NT2/D1 (cell line): ENCODE measurements at regions not wholly inside any gene's neighbourhood (a gene's known extent, or its start where the extent isn't known, plus 50 kb on each side); places are given as distances from the start of the nearest gene placed in this dataset.

ENCODE experiments used
- SUZ12 ChIP-seq: IDR thresholded peaks from 2 replicates; pipeline ENCODE4 v1.6.1; 2011; ENCODE audit not compliant: insufficient read length, insufficient read depth; ENCODE audit errors: extremely low read depth
- YY1 ChIP-seq: IDR thresholded peaks from 2 replicates; pipeline ENCODE4 v1.6.1; 2011; ENCODE audit not compliant: insufficient read length, insufficient read depth
- ZNF274 ChIP-seq: IDR thresholded peaks from 2 replicates; pipeline ENCODE4 v1.6.1; 2011; ENCODE audit warnings: mild to moderate bottlenecking, low read depth, low read length

DNA sequence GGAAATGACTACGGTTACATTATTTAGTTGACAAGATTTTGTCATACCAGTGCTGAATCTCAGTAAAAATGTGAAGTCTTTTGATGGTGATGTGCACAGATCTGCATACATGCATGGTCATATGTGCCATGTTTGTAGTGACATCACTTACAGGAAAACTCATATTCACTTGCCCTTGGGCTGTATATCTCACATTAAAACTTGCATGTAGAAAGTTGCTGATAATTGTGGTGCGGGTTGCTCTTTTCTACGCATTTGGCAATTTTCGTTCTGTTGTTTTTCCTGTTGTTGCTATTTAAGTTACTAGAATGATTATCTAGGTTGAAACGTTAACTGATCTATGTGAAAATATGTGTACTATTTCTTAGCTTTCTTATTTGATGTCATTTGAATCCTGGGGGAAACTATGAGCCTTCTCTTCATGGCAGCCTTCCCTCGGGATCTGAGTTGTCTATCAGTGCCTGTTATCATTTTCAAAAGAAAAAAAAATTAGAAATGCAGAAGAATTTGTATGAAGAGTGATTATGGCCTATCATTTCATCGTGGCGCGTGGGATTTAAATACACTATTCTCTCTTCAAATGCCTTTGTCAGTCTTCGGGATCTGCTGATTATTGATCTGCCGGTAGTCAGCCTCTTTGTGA is 296.6 kb downstream of the TMX3 start:
- no peak for TF ChIP-seq YY1
- no peak for TF ChIP-seq ZNF274
- TF ChIP-seq SUZ12 = no peak
